GM21447 (cell line): ENCODE measurements at regions not wholly inside any gene's neighbourhood (a gene's known extent, or its start where the extent isn't known, plus 50 kb on each side); places are given as distances from the start of the nearest gene placed in this dataset.

Experiments
- ATAC-seq: cut with Tn5 transposase; IDR thresholded peaks from one replicate; pipeline ENCODE4 v1.9.1; 2021; ENCODE audit not compliant: unreplicated experiment

DNA sequence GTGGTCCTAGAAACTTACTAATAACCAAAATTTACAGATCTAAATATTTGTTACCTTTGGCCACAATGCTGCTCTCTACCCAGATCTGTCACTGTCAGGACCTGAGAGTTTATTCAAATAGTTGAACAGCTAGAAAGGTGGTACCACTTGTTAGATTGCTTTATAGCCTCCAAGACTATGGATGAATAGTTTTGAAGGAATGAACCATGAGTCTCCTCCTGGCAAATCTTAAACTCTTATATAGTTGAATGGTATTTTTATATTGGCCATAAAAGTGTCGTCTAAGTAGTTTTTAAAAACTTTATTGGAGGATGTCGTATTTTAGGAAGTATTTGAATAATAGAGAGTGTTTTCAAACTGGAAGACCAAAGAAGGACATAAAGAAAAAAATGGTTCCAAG is 178.7 kb downstream of the AHR start:
- ATAC-seq, result no peak

DNA sequence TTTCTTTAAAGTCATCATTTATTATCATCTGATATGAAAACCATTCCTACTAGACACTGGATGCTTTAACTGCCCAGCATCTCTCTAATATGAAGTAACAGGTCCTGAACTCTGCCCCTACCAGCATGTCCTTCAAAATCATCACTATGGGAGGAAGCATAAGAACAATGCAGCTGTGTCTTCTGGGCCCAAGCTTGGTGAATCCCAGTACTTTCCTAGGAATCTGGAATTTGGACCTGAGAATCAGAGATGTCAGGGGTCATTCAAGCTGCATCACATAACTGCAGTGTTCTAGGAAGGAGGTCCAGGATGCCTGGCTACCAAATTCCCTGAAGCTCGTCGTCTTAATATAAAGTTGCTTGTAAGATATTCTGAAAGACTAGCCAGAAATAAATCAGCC is 182.7 kb downstream of the AHR start:
- ATAC-seq, result no peak

DNA sequence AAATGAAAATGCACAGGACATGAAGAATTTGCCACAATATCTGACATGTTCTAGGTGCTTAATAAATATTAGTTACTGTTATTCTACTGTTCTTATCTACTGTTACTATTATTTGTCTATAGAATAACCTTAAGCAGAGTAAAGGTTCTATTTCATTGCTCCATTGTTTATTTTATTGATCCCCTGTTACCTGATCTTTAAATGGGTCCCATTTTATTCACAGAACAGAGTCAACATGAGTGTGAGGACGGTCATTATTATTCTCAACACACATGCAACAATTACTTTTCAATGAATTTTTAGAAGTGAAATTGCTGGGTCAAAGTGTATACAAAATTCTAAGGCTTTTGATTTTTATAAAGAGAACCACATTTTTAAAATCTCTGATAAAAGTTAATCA is 186.9 kb downstream of the AHR start:
- no peak for ATAC-seq

GRCh38 chr7:17485904-17486303 is 187.5 kb downstream of the AHR start:
- no peak for ATAC-seq

- no peak for ATAC-seq
Observed at GRCh38 chr7:17486835-17487234, 188.4 kb downstream of the AHR start.

DNA sequence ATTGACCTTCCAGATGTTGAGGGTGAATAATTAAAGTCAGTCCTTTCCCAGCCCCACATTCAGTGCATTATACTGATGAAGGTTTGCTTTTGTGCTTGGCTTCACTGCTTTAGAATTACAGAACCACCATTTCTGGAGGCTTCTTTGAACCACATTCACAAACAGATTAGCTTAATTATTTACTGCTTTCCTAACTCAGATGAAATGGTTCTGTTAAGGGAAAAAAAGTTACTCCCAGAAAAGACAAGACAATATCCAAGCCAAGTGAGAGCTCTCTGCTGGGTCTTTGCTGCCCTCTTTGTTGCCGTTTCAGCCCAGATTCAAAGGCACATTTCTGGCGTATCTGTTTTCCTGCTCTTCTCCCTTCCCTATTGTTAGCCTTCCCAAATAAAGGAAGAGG is 188.9 kb downstream of the AHR start:
- no peak for ATAC-seq

- ATAC-seq, result no peak
Observed at GRCh38 chr7:17488829-17489228, 190.4 kb downstream of the AHR start.

DNA sequence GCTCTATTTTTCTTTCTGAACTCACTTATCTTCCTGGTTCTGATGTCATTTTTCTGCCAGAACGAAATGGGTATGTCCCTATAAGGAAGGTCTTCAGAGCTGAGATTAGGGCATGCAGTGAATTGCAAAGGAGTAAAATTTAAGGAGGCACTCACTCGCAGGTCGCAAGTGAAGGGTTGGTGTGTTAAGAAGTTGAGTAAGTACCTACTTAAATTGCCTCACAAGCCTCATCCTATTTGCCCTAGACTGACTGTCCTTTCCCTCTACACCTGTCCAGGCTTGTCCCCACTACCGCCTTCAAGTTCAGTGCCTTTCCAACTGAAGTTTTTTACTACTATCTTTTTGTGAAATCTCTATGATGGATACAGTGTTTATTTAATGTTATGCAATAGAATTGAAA is 191.5 kb downstream of the AHR start:
- no peak for ATAC-seq

DNA sequence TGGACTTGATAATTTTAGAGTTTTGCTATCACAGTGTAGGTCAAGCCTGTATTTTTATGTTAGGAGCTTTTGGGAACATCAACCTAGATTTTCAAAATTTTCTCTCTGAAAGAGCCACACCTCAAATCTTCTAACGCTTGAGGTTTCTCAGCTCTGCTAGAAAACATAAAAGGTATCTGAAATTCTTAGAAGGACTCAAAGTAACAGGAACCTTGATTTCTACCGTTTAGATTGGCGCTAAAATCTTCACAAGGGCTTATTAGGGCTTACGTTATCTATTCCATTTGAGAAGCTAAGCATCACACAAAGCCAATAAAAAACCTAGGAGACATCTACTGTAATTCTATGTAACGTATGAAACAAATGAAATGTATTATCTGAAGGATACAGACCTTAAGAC is 192.4 kb downstream of the AHR start:
- ATAC-seq, result no peak

- no peak for ATAC-seq
Observed at GRCh38 chr7:17492437-17492836, 194.0 kb downstream of the AHR start.

GRCh38 chr7:17493446-17493845 is 195.0 kb downstream of the AHR start:
- no peak for ATAC-seq

GRCh38 chr7:17495655-17496394 is 197.4 kb downstream of the AHR start:
- no peak for ATAC-seq

DNA sequence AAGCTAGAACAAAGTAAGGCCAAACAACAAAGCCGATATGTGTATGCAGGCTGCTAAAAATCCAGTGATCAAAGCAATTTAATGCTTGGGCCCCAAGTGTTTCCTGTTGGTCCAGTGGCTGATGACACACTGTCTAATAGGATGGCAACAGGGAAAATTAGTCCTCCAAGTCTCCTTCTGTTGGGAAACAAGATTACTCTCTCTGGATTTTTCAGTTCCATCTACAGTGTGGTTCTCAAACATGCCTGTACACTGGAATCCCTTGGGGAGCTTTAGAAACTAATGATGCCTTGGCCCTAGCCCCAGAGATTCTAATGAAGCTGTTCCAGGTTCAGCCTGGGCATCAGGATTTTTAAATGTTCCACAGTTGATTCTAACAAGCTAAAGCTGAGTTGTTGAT is 198.7 kb downstream of the AHR start:
- no peak for ATAC-seq

GRCh38 chr7:17497549-17498167 is 199.2 kb downstream of the AHR start:
- no peak for ATAC-seq

GRCh38 chr7:17498230-17498629 is 199.8 kb downstream of the AHR start:
- ATAC-seq, result no peak

DNA sequence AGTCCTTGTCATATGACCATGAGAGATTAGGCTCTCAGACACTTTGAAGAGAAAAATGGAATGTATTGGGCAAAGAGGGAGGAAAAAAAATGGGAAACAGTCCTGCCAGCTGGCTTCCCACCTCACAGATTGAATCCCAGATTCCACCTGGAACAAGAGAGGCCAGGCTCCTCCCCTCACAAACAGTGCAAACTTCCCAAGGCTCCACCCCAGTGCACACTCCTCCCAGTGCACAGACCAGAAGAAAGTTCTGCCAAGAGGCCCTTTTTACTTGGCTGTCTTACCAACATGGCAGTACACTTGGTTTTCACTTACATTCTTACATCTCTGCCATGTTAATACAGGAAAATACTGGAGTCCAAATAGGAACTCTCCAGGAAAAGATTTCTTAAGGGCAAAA is 202.3 kb downstream of the AHR start:
- no peak for ATAC-seq

GRCh38 chr7:17501441-17502212 is 203.2 kb downstream of the AHR start:
- ATAC-seq, result no peak

DNA sequence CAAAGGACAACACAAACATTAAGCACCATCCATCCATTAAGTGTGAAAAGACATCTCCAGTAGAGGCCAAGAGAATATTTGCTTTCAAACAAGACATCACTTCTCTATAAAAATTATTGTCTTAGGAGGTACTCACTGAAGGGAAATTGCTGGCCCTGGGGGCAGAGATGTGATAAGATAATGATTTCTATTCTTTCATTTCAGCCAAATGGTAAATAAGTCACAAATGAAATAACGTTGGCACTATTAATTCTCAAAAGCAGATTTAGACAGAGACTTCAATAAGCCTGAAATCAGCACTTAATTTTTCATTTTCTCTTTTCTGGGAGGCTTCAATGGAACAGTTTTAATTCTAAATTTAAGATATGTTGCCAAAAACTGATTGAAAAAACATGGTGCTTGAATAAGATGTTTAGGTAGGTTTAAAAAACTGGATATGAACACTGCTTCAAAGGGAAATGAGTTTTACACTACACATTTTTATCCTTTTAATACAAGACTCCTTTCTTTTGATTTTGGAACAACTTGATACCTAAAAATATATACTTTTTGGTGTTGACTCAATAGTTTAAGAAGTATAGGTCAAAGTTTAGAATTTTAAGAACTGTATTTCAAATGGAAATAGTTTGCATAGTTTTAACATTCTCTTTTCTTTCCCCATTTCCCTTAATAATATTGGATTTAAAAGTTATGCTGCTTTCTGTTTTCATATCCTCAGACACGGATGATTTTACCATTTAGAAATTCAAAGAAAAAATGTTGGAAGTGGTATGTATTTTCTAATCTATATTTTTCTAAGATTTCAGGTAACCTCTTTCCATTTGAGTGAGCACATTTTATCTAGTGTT is 204.0 kb downstream of the AHR start:
- ATAC-seq, result no peak

DNA sequence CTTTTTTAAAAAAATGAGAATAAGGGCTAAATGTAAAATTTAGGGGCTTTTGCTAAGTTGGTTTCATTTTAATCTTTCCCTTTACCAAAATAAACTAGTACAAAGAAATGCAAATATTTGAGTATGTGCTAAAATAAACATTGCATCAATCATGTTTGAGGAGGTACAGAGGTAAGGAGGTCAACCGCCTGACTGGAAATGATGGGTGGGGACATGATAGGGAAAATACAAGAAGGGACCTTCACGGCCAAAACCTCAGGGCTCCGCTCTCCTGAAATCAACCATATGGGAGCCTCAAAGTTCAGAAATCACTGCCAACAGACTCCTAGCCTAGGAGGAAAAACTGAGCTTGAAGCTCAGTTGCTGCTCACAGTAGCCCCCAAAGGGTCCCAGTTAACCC is 207.6 kb downstream of the AHR start:
- peak; percentile 89 for ATAC-seq

DNA sequence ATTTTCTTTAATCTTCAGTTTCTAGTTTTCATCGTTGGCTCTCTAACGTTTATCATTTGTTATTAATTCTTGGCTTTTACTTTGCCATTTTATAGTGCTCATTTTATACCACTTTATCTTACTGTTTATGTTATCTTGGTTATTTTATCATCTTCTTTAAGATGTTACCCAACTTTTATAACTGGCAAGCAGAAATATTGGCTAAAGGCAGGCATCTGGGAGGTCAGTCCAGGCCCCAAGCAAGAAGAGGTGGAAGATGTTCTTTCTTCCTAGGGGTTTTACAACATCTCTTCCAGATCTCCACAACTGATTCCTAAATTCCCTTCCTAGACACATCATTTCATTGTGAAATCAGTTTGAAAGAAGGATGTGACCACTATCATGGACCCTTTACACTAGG is 208.1 kb downstream of the AHR start:
- no peak for ATAC-seq

DNA sequence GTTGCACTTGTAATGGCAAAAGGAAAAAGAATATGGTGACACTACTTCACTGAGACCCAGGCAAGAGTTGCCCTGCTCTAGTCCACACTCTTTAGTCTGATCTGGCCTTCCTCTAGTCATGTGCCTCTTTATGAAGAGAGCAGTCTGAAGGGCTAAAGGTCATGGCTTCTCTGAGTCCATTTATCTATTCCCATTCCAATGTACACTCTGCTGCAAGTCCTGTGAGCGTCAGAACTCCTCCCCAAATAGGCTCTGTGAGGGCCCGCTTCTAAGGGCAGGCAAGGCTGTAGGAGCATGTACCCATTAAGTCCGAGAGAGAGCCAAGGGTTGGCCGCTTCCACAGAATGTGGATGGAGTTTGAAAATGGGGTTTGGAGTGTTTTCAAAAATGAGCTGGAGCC is 209.3 kb downstream of the AHR start:
- no peak for ATAC-seq
